ENCODE measurements at regions not wholly inside any gene's neighbourhood (a gene's known extent, or its start where the extent isn't known, plus 50 kb on each side); places are given as distances from the start of the nearest gene placed in this dataset.

GRCh38 chr11:36774603-36775002 lies 176.6 kb upstream of the RAG2 start:
- 0 out of 2 replicates have a peak, but pooled peaks cover 9% of the 10 kb centered on the region for H3K4me1 ChIP-seq (ENCODE audit: insufficient read depth, low read length)

GRCh38 chr11:36763187-36763586 lies 165.2 kb upstream of the RAG2 start:
- no peak overlapping the region for H3K4me3 ChIP-seq (ENCODE audit: low read length)
- 78% methylated on average over 1 of the region's 1 CpG for WGBS

More at GRCh38 chr11:36774603-36775002, 176.6 kb upstream of the RAG2 start:
- Histone ChIP-seq H3K4me3 (ENCODE audit: low read length) (no peak overlapping the region), H3K9ac (ENCODE audit: low read depth, low read length) (no peak overlapping the region), H3K27me3 (ENCODE audit: insufficient read depth, low read length) (no peaks in the 10 kb centered on the region), H3K9me3 (ENCODE audit: insufficient read depth, low read depth, low read length) (no peaks in the 10 kb centered on the region), H3K27ac (ENCODE audit: low read depth, low read length) (no peak overlapping the region), H3K36me3 (ENCODE audit: insufficient read depth, low read length) (no peaks in the 10 kb centered on the region)
- WGBS = 92% methylated on average over 1 of the region's 1 CpG

GRCh38 chr11:36757075-36757474 lies 159.0 kb upstream of the RAG2 start:
- H3K4me1 ChIP-seq (ENCODE audit: insufficient read depth, low read length) = no peaks in the 10 kb centered on the region; the same call in 1 of the 2 replicates
- no peaks in the 10 kb centered on the region for H3K27me3 ChIP-seq (ENCODE audit: insufficient read depth, low read length)
- H3K4me3 ChIP-seq (ENCODE audit: low read length) = no peak overlapping the region
- H3K36me3 ChIP-seq (ENCODE audit: insufficient read depth, low read length) = no peaks in the 10 kb centered on the region
- H3K9ac ChIP-seq (ENCODE audit: low read depth, low read length) = no peak overlapping the region
- H3K9me3 ChIP-seq (ENCODE audit: insufficient read depth, low read depth, low read length) = no peaks in the 10 kb centered on the region
- no peak overlapping the region for H3K27ac ChIP-seq (ENCODE audit: low read depth, low read length)

More at GRCh38 chr11:36763187-36763586, 165.2 kb upstream of the RAG2 start:
- H3K27me3 ChIP-seq (ENCODE audit: insufficient read depth, low read length) = no peaks in the 10 kb centered on the region
- no peaks in the 10 kb centered on the region for H3K36me3 ChIP-seq (ENCODE audit: insufficient read depth, low read length)
- no peaks in the 10 kb centered on the region for H3K4me1 ChIP-seq (ENCODE audit: insufficient read depth, low read length)
- no peak overlapping the region for H3K27ac ChIP-seq (ENCODE audit: low read depth, low read length)
- no peaks in the 10 kb centered on the region for H3K9me3 ChIP-seq (ENCODE audit: insufficient read depth, low read depth, low read length)
- no peak overlapping the region for H3K9ac ChIP-seq (ENCODE audit: low read depth, low read length)

- H3K9me3 ChIP-seq (ENCODE audit: insufficient read depth, low read depth, low read length) = no peaks in the 10 kb centered on the region
- WGBS = 95% methylated on average over 6 of the region's 6 CpGs
- H3K9ac ChIP-seq (ENCODE audit: low read depth, low read length) = no peak overlapping the region
- H3K4me1 ChIP-seq (ENCODE audit: insufficient read depth, low read length) = no peaks in the 10 kb centered on the region; the same call in 1 of the 2 replicates
- no peaks in the 10 kb centered on the region for H3K36me3 ChIP-seq (ENCODE audit: insufficient read depth, low read length)
- no peak overlapping the region for H3K4me3 ChIP-seq (ENCODE audit: low read length)
- no peak overlapping the region for H3K27ac ChIP-seq (ENCODE audit: low read depth, low read length)
- no peaks in the 10 kb centered on the region for H3K27me3 ChIP-seq (ENCODE audit: insufficient read depth, low read length)
Observed at GRCh38 chr11:36753960-36754359, 155.9 kb upstream of the RAG2 start.

- Histone ChIP-seq H3K27me3 (ENCODE audit: insufficient read depth, low read length) (no peaks in the 10 kb centered on the region), H3K9me3 (ENCODE audit: insufficient read depth, low read depth, low read length) (no peaks in the 10 kb centered on the region), H3K4me3 (ENCODE audit: low read length) (no peak overlapping the region), H3K4me1 (ENCODE audit: insufficient read depth, low read length) (no peaks in the 10 kb centered on the region; the same call in 1 of the 2 replicates), H3K36me3 (ENCODE audit: insufficient read depth, low read length) (no peaks in the 10 kb centered on the region), H3K9ac (ENCODE audit: low read depth, low read length) (no peak overlapping the region), H3K27ac (ENCODE audit: low read depth, low read length) (no peak overlapping the region)
- 90% methylated on average over 3 of the region's 3 CpGs for WGBS
Observed at GRCh38 chr11:36751996-36752395, 154.0 kb upstream of the RAG2 start.

- no peak overlapping the region for H3K27ac ChIP-seq (ENCODE audit: low read depth, low read length)
- H3K4me1 ChIP-seq (ENCODE audit: insufficient read depth, low read length) = no peaks in the 10 kb centered on the region
- 93% methylated on average over 4 of the region's 4 CpGs for WGBS
Observed at GRCh38 chr11:36751335-36751781, 153.3 kb upstream of the RAG2 start.

GRCh38 chr11:36750349-36750748 lies 152.3 kb upstream of the RAG2 start:
- WGBS = 72% methylated on average over 1 of the region's 1 CpG
- Histone ChIP-seq H3K27me3 (ENCODE audit: insufficient read depth, low read length) (no peaks in the 10 kb centered on the region), H3K4me1 (ENCODE audit: insufficient read depth, low read length) (no peaks in the 10 kb centered on the region), H3K36me3 (ENCODE audit: insufficient read depth, low read length) (no peaks in the 10 kb centered on the region), H3K4me3 (ENCODE audit: low read length) (no peak overlapping the region), H3K9me3 (ENCODE audit: insufficient read depth, low read depth, low read length) (no peaks in the 10 kb centered on the region), H3K27ac (ENCODE audit: low read depth, low read length) (no peak overlapping the region), H3K9ac (ENCODE audit: low read depth, low read length) (no peak overlapping the region)

More at GRCh38 chr11:36751335-36751781, 153.3 kb upstream of the RAG2 start:
- Histone ChIP-seq H3K9ac (ENCODE audit: low read depth, low read length) (no peak overlapping the region), H3K36me3 (ENCODE audit: insufficient read depth, low read length) (no peaks in the 10 kb centered on the region), H3K27me3 (ENCODE audit: insufficient read depth, low read length) (no peaks in the 10 kb centered on the region), H3K9me3 (ENCODE audit: insufficient read depth, low read depth, low read length) (no peaks in the 10 kb centered on the region), H3K4me3 (ENCODE audit: low read length) (no peak overlapping the region)

- Histone ChIP-seq H3K36me3 (ENCODE audit: insufficient read depth, low read length) (no peaks in the 10 kb centered on the region), H3K9ac (ENCODE audit: low read depth, low read length) (no peak overlapping the region), H3K27ac (ENCODE audit: low read depth, low read length) (no peak overlapping the region), H3K9me3 (ENCODE audit: insufficient read depth, low read depth, low read length) (no peaks in the 10 kb centered on the region), H3K4me1 (ENCODE audit: insufficient read depth, low read length) (no peaks in the 10 kb centered on the region), H3K27me3 (ENCODE audit: insufficient read depth, low read length) (no peaks in the 10 kb centered on the region), H3K4me3 (ENCODE audit: low read length) (no peak overlapping the region)
- 92% methylated on average over 2 of the region's 2 CpGs for WGBS
Observed at GRCh38 chr11:36748836-36749235, 150.8 kb upstream of the RAG2 start.

- Histone ChIP-seq H3K36me3 (ENCODE audit: insufficient read depth, low read length) (no peaks in the 10 kb centered on the region), H3K27me3 (ENCODE audit: insufficient read depth, low read length) (no peaks in the 10 kb centered on the region), H3K9ac (ENCODE audit: low read depth, low read length) (no peak overlapping the region), H3K4me1 (ENCODE audit: insufficient read depth, low read length) (no peaks in the 10 kb centered on the region), H3K9me3 (ENCODE audit: insufficient read depth, low read depth, low read length) (no peaks in the 10 kb centered on the region), H3K27ac (ENCODE audit: low read depth, low read length) (no peak overlapping the region), H3K4me3 (ENCODE audit: low read length) (no peak overlapping the region)
- WGBS = 33% methylated on average over 6 of the region's 7 CpGs
Observed at GRCh38 chr11:36746886-36747710, 149.1 kb upstream of the RAG2 start.

- H3K9ac ChIP-seq (ENCODE audit: low read depth, low read length) = no peak overlapping the region
- H3K9me3 ChIP-seq (ENCODE audit: insufficient read depth, low read depth, low read length) = no peaks in the 10 kb centered on the region
- H3K4me1 ChIP-seq (ENCODE audit: insufficient read depth, low read length) = no peaks in the 10 kb centered on the region
- H3K27ac ChIP-seq (ENCODE audit: low read depth, low read length) = no peak overlapping the region
- 58% methylated on average over 11 of the region's 11 CpGs for WGBS
- H3K4me3 ChIP-seq (ENCODE audit: low read length) = no peak overlapping the region
- H3K27me3 ChIP-seq (ENCODE audit: insufficient read depth, low read length) = no peaks in the 10 kb centered on the region
- H3K36me3 ChIP-seq (ENCODE audit: insufficient read depth, low read length) = no peaks in the 10 kb centered on the region
Observed at GRCh38 chr11:36744375-36745168, 146.5 kb upstream of the RAG2 start.

- Histone ChIP-seq H3K4me3 (ENCODE audit: low read length) (no peak overlapping the region), H3K27ac (ENCODE audit: low read depth, low read length) (no peak overlapping the region)
Observed at GRCh38 chr11:36743039-36743438, 145.0 kb upstream of the RAG2 start.

More at GRCh38 chr11:36743039-36743438, 145.0 kb upstream of the RAG2 start:
- H3K4me1 ChIP-seq (ENCODE audit: insufficient read depth, low read length) = no peaks in the 10 kb centered on the region
- no peak overlapping the region for H3K9ac ChIP-seq (ENCODE audit: low read depth, low read length)
- 100% methylated on average over 1 of the region's 2 CpGs for WGBS
- no peaks in the 10 kb centered on the region for H3K27me3 ChIP-seq (ENCODE audit: insufficient read depth, low read length)
- no peaks in the 10 kb centered on the region for H3K36me3 ChIP-seq (ENCODE audit: insufficient read depth, low read length)
- no peaks in the 10 kb centered on the region for H3K9me3 ChIP-seq (ENCODE audit: insufficient read depth, low read depth, low read length)
